ENCODE measurements at regions not wholly inside any gene's neighbourhood (a gene's known extent, or its start where the extent isn't known, plus 50 kb on each side); places are given as distances from the start of the nearest gene placed in this dataset.
"Not testable (repeated sequence)": the region's sequence is repeated elsewhere in the genome, so short reads cannot be mapped to it uniquely, and the experiment has no call there.

GRCh38 chr6:141956868-141957267, 175.9 kb upstream of the GJE1 start:
- no peaks in the 10 kb centered on the region for H3K36me3 Mint-ChIP-seq (ENCODE audit: low read depth)
- intact Hi-C loops (cut with micrococcal nuclease): no loop called here

GRCh38 chr6:141956046-141956761, 176.5 kb upstream of the GJE1 start:
- Mint-ChIP-seq H3K36me3 (ENCODE audit: low read depth) (no peaks in the 10 kb centered on the region), H3K4me1 (ENCODE audit: low read depth) (no peaks in the 10 kb centered on the region), H3K9me3 (peaks cover 83% of the 10 kb centered on the region), H3K27ac (no peak overlapping the region), H3K27me3 (no peaks in the 10 kb centered on the region), H3K4me3 (no peak overlapping the region)
- intact Hi-C loops (cut with micrococcal nuclease): no loop called here

More at GRCh38 chr6:141956868-141957267, 175.9 kb upstream of the GJE1 start:
- Mint-ChIP-seq H3K27me3 (no peaks in the 10 kb centered on the region), H3K9me3 (peaks cover 76% of the 10 kb centered on the region), H3K27ac (no peak overlapping the region), H3K4me3 (no peak overlapping the region), H3K4me1 (ENCODE audit: low read depth) (no peaks in the 10 kb centered on the region)

GRCh38 chr6:141953072-141953471, 179.7 kb upstream of the GJE1 start:
- H3K4me1 Mint-ChIP-seq (ENCODE audit: low read depth): no peaks in the 10 kb centered on the region
- H3K27me3 Mint-ChIP-seq: no peaks in the 10 kb centered on the region
- H3K27ac Mint-ChIP-seq: no peak overlapping the region
- H3K4me3 Mint-ChIP-seq: no peak overlapping the region
- no peaks in the 10 kb centered on the region for H3K36me3 Mint-ChIP-seq (ENCODE audit: low read depth)
- intact Hi-C loops (cut with micrococcal nuclease): no loop called here
- peaks cover 70% of the 10 kb centered on the region for H3K9me3 Mint-ChIP-seq

GRCh38 chr6:141946502-141946901, 186.2 kb upstream of the GJE1 start:
- Mint-ChIP-seq H3K9me3 (peaks cover 42% of the 10 kb centered on the region), H3K4me1 (ENCODE audit: low read depth) (no peaks in the 10 kb centered on the region), H3K27me3 (no peaks in the 10 kb centered on the region), H3K27ac (no peak overlapping the region), H3K36me3 (ENCODE audit: low read depth) (no peaks in the 10 kb centered on the region), H3K4me3 (no peak overlapping the region)
- intact Hi-C loops (cut with micrococcal nuclease): no loop called here

GRCh38 chr6:141938664-141939063, 194.1 kb upstream of the GJE1 start:
- Mint-ChIP-seq H3K36me3 (ENCODE audit: low read depth) (no peaks in the 10 kb centered on the region), H3K4me1 (ENCODE audit: low read depth) (no peaks in the 10 kb centered on the region), H3K27ac (no peak overlapping the region), H3K27me3 (no peaks in the 10 kb centered on the region), H3K9me3 (peaks cover 54% of the 10 kb centered on the region), H3K4me3 (no peak overlapping the region)
- intact Hi-C loops (cut with micrococcal nuclease): no loop called here

GRCh38 chr6:141932685-141933084, 200.0 kb upstream of the GJE1 start:
- H3K4me1 Mint-ChIP-seq (ENCODE audit: low read depth): no peaks in the 10 kb centered on the region
- no peaks in the 10 kb centered on the region for H3K36me3 Mint-ChIP-seq (ENCODE audit: low read depth)
- H3K27me3 Mint-ChIP-seq: no peaks in the 10 kb centered on the region
- intact Hi-C loops (cut with micrococcal nuclease): no loop called here
- no peak overlapping the region for H3K27ac Mint-ChIP-seq
- H3K9me3 Mint-ChIP-seq: peaks cover 23% of the 10 kb centered on the region
- H3K4me3 Mint-ChIP-seq: no peak overlapping the region

GRCh38 chr6:141926200-141926900, 206.4 kb upstream of the GJE1 start:
- H3K9me3 Mint-ChIP-seq: peaks cover 19% of the 10 kb centered on the region
- intact Hi-C loops (cut with micrococcal nuclease); H3K4me1 Mint-ChIP-seq (ENCODE audit: low read depth); H3K36me3 Mint-ChIP-seq (ENCODE audit: low read depth); H3K4me3 Mint-ChIP-seq; H3K27ac Mint-ChIP-seq; H3K27me3 Mint-ChIP-seq: not testable (repeated sequence)

GRCh38 chr6:141925001-141925400, 207.7 kb upstream of the GJE1 start:
- Mint-ChIP-seq H3K4me3 (no peak overlapping the region), H3K9me3 (peaks cover 14% of the 10 kb centered on the region), H3K36me3 (ENCODE audit: low read depth) (no peaks in the 10 kb centered on the region), H3K4me1 (ENCODE audit: low read depth) (no peaks in the 10 kb centered on the region), H3K27me3 (no peaks in the 10 kb centered on the region), H3K27ac (no peak overlapping the region)
- intact Hi-C loops (cut with micrococcal nuclease): no loop called here

GRCh38 chr6:141922898-141923297, 209.8 kb upstream of the GJE1 start:
- no peaks in the 10 kb centered on the region for H3K27me3 Mint-ChIP-seq
- no peak overlapping the region for H3K27ac Mint-ChIP-seq
- intact Hi-C loops (cut with micrococcal nuclease): no loop called here
- H3K4me1 Mint-ChIP-seq (ENCODE audit: low read depth): no peaks in the 10 kb centered on the region
- H3K36me3 Mint-ChIP-seq (ENCODE audit: low read depth): no peaks in the 10 kb centered on the region
- H3K9me3 Mint-ChIP-seq: peaks cover 9% of the 10 kb centered on the region
- no peak overlapping the region for H3K4me3 Mint-ChIP-seq

GRCh38 chr6:141916682-141917505, 215.8 kb upstream of the GJE1 start:
- H3K27me3 Mint-ChIP-seq; intact Hi-C loops (cut with micrococcal nuclease); H3K4me3 Mint-ChIP-seq; H3K27ac Mint-ChIP-seq; H3K36me3 Mint-ChIP-seq (ENCODE audit: low read depth); H3K4me1 Mint-ChIP-seq (ENCODE audit: low read depth): not testable (repeated sequence)
- peaks cover 30% of the 10 kb centered on the region for H3K9me3 Mint-ChIP-seq

GRCh38 chr6:141914646-141915045, 218.1 kb upstream of the GJE1 start:
- intact Hi-C loops (cut with micrococcal nuclease): no loop called here
- no peak overlapping the region for H3K4me3 Mint-ChIP-seq
- H3K27ac Mint-ChIP-seq: no peak overlapping the region
- peaks cover 30% of the 10 kb centered on the region for H3K9me3 Mint-ChIP-seq
- no peaks in the 10 kb centered on the region for H3K27me3 Mint-ChIP-seq
- H3K36me3 Mint-ChIP-seq (ENCODE audit: low read depth): no peaks in the 10 kb centered on the region
- H3K4me1 Mint-ChIP-seq (ENCODE audit: low read depth): no peaks in the 10 kb centered on the region

- H3K27me3 Mint-ChIP-seq: no peaks in the 10 kb centered on the region
- no peaks in the 10 kb centered on the region for H3K4me1 Mint-ChIP-seq (ENCODE audit: low read depth)
- H3K27ac Mint-ChIP-seq: no peak overlapping the region
- peaks cover 6% of the 10 kb centered on the region for H3K9me3 Mint-ChIP-seq
- no peak overlapping the region for H3K4me3 Mint-ChIP-seq
- intact Hi-C loops (cut with micrococcal nuclease): no loop called here
- no peaks in the 10 kb centered on the region for H3K36me3 Mint-ChIP-seq (ENCODE audit: low read depth)
Observed at GRCh38 chr6:141906569-141907080, 226.1 kb upstream of the GJE1 start.

- peaks cover 61% of the 10 kb centered on the region for H3K9me3 Mint-ChIP-seq
Observed at GRCh38 chr6:141890661-141891060, 242.1 kb upstream of the GJE1 start.

GRCh38 chr6:141884850-141885249, 247.9 kb upstream of the GJE1 start:
- intact Hi-C loops (cut with micrococcal nuclease): no loop called here
- Mint-ChIP-seq H3K9me3 (peaks cover 53% of the 10 kb centered on the region), H3K4me3 (no peak overlapping the region), H3K27ac (no peak overlapping the region), H3K4me1 (ENCODE audit: low read depth) (no peaks in the 10 kb centered on the region), H3K36me3 (ENCODE audit: low read depth) (no peaks in the 10 kb centered on the region), H3K27me3 (no peaks in the 10 kb centered on the region)

More at GRCh38 chr6:141890661-141891060, 242.1 kb upstream of the GJE1 start:
- H3K4me1 Mint-ChIP-seq (ENCODE audit: low read depth): no peaks in the 10 kb centered on the region
- intact Hi-C loops (cut with micrococcal nuclease): no loop called here
- H3K27ac Mint-ChIP-seq: no peak overlapping the region
- H3K27me3 Mint-ChIP-seq: no peaks in the 10 kb centered on the region
- no peak overlapping the region for H3K4me3 Mint-ChIP-seq
- H3K36me3 Mint-ChIP-seq (ENCODE audit: low read depth): no peaks in the 10 kb centered on the region

Data from dendritic cell treated with granulocyte-macrophage colony-stimulating factor and Interleukin-4, amounts not matched to agents 40 ng/mL and 50 ng/mL, for 4 days (primary cell).